K562 (cell line): ENCODE measurements at regions not wholly inside any gene's neighbourhood (a gene's known extent, or its start where the extent isn't known, plus 50 kb on each side); places are given as distances from the start of the nearest gene placed in this dataset.

ENCODE experiments used
- ARID2 ChIP-seq: fragments of 450-650 bp; IDR thresholded peaks from 2 replicates; pipeline ENCODE4 v1.6.1; 2017; ENCODE audit warnings: antibody characterized with exemption, mild to moderate bottlenecking
- CEBPB ChIP-seq: fragments of 450-650 bp; IDR thresholded peaks from 2 replicates; pipeline ENCODE4 v1.6.1; 2016; ENCODE audit warnings: missing genetic modification characterization, missing compliant biosample characterization
- NFIC ChIP-seq: fragments of 450-650 bp; IDR thresholded peaks from 2 replicates; pipeline ENCODE4 v1.6.1; 2017; ENCODE audit warnings: mild to moderate bottlenecking, inconsistent platforms
- NFXL1 ChIP-seq: fragments of 450-650 bp; formaldehyde crosslinking; IDR thresholded peaks from 2 replicates; pipeline ENCODE4 v1.4.0; 2021; ENCODE audit warnings: mild to moderate bottlenecking
- SMC3 ChIP-seq: conservative IDR thresholded peaks from 2 replicates; pipeline ENCODE4 v1.6.1; 2011; ENCODE audit warnings: low read depth, low read length, improper control_type of control experiment; ENCODE audit not compliant: insufficient read depth
- YY1 ChIP-seq, 3 experiments: IDR thresholded peaks; 2 replicates each; pipeline ENCODE4 v1.6.1; 2011; ENCODE audit warnings: low read length in 2 of 3, mild to moderate bottlenecking in 2 of 3, moderate library complexity in 2 of 3, borderline replicate concordance in 1 of 3, control low read depth in 1 of 3, low read depth in 1 of 3; ENCODE audit not compliant: insufficient read depth in 3 of 3, insufficient replicate concordance in 2 of 3, control insufficient read depth in 1 of 3, insufficient read length in 1 of 3; ENCODE audit errors: extremely low read depth in 1 of 3
- ZBTB7A ChIP-seq: IDR thresholded peaks from 2 replicates; pipeline ENCODE4 v1.6.1; 2011; ENCODE audit warnings: low read depth, mild to moderate bottlenecking, low read length, moderate library complexity, borderline replicate concordance; ENCODE audit not compliant: control insufficient read depth
- ZKSCAN8 ChIP-seq: fragments of 200-800 bp; sonication (Bioruptor generic); IDR thresholded peaks from 2 replicates; pipeline ENCODE4 v1.6.1; 2016; ENCODE audit warnings: missing genetic modification characterization, missing compliant biosample characterization
- ZNF586 ChIP-seq: fragments of 450-650 bp; formaldehyde crosslinking; conservative IDR thresholded peaks from 2 replicates; pipeline ENCODE4 v1.4.0; 2020; ENCODE audit warnings: mild to moderate bottlenecking, moderate library complexity
- TF ChIP-seq, protein P1 (sequence below): sonication (generic); formaldehyde crosslinking; IDR thresholded peaks from 2 replicates; pipeline ENCODE4 v1.8.1; 2023; ENCODE audit warnings: mild to moderate bottlenecking, missing genetic modification reagents
- TF ChIP-seq, protein P2 (sequence below): sonication (generic); formaldehyde crosslinking; IDR thresholded peaks from 2 replicates; pipeline ENCODE4 v1.8.1; 2022; ENCODE audit warnings: missing genetic modification reagents
- TF ChIP-seq, protein P3 (sequence below), 3 experiments: IDR thresholded peaks in 2 of 3; conservative IDR thresholded peaks in 1 of 3; 2 replicates each; pipeline ENCODE4 v1.5.1; 2011 to 2012; ENCODE audit warnings: low read length in 3 of 3, mild to moderate bottlenecking in 3 of 3, control low read depth in 2 of 3, improper control_type of control experiment in 1 of 3, inconsistent platforms in 1 of 3, low read depth in 1 of 3, mixed read lengths in 1 of 3, moderate library complexity in 1 of 3; ENCODE audit not compliant: insufficient read depth in 2 of 3

DNA sequence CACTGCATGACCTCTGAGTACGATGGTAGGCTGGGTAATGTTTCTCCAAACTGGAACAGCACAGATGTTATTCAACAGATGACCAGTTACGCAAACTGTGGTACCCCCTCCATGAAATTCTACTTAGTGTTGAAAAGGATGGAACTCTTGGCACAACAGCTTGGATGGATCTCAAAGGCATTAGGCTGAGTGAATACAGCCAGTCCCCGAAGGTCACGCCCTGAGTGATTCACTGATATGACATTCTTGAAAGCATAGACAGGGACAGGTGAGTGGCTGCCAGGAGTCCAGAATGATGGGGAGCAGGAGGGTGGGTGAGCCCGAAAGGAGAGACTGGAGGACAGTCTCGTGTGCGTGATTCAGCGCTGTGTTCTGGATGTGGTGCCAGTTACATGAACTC is 187.5 kb upstream of the TMEM132C start:
- no peak for TF ChIP-seq YY1 (IDR thresholded peaks at IDR 0.05; ENCODE audit: borderline replicate concordance in 1 of 3, control insufficient read depth in 1 of 3, extremely low read depth in 1 of 3, insufficient read depth in 3 of 3, insufficient read length in 1 of 3, insufficient replicate concordance in 2 of 3, low read depth in 1 of 3, low read length in 2 of 3)
- TF ChIP-seq ZKSCAN8: no peak
- TF ChIP-seq NFXL1: no peak
- TF ChIP-seq NFIC: no peak
- TF ChIP-seq, protein P1, sequence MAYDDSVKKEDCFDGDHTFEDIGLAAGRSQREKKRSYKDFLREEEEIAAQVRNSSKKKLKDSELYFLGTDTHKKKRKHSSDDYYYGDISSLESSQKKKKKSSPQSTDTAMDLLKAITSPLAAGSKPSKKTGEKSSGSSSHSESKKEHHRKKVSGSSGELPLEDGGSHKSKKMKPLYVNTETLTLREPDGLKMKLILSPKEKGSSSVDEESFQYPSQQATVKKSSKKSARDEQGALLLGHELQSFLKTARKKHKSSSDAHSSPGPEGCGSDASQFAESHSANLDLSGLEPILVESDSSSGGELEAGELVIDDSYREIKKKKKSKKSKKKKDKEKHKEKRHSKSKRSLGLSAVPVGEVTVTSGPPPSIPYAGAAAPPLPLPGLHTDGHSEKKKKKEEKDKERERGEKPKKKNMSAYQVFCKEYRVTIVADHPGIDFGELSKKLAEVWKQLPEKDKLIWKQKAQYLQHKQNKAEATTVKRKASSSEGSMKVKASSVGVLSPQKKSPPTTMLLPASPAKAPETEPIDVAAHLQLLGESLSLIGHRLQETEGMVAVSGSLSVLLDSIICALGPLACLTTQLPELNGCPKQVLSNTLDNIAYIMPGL: no peak
- TF ChIP-seq CEBPB (tag): no peak
- no peak for TF ChIP-seq ZBTB7A
- TF ChIP-seq SMC3: no peak
- no peak for TF ChIP-seq ZNF586 (CRISPR knock-in tag)
- TF ChIP-seq, protein P2, sequence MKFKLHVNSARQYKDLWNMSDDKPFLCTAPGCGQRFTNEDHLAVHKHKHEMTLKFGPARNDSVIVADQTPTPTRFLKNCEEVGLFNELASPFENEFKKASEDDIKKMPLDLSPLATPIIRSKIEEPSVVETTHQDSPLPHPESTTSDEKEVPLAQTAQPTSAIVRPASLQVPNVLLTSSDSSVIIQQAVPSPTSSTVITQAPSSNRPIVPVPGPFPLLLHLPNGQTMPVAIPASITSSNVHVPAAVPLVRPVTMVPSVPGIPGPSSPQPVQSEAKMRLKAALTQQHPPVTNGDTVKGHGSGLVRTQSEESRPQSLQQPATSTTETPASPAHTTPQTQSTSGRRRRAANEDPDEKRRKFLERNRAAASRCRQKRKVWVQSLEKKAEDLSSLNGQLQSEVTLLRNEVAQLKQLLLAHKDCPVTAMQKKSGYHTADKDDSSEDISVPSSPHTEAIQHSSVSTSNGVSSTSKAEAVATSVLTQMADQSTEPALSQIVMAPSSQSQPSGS: no peak
- TF ChIP-seq, protein P3, sequence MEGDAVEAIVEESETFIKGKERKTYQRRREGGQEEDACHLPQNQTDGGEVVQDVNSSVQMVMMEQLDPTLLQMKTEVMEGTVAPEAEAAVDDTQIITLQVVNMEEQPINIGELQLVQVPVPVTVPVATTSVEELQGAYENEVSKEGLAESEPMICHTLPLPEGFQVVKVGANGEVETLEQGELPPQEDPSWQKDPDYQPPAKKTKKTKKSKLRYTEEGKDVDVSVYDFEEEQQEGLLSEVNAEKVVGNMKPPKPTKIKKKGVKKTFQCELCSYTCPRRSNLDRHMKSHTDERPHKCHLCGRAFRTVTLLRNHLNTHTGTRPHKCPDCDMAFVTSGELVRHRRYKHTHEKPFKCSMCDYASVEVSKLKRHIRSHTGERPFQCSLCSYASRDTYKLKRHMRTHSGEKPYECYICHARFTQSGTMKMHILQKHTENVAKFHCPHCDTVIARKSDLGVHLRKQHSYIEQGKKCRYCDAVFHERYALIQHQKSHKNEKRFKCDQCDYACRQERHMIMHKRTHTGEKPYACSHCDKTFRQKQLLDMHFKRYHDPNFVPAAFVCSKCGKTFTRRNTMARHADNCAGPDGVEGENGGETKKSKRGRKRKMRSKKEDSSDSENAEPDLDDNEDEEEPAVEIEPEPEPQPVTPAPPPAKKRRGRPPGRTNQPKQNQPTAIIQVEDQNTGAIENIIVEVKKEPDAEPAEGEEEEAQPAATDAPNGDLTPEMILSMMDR (IDR thresholded peaks at IDR 0.05 in 2 of 3, conservative IDR thresholded peaks at IDR 0.05 in 1 of 3; ENCODE audit: insufficient read depth in 2 of 3, low read depth in 1 of 3, low read length in 3 of 3): no peak
- TF ChIP-seq ARID2: no peak
